OCI-LY3 (cell line): ENCODE measurements at regions not wholly inside any gene's neighbourhood (a gene's known extent, or its start where the extent isn't known, plus 50 kb on each side); places are given as distances from the start of the nearest gene placed in this dataset.

Experiments used
- EZH2phosphoT487 ChIP-seq: fragments of 200-600 bp; shearing (Covaris generic); IDR thresholded peaks from 2 replicates; pipeline ENCODE4 v1.6.1; 2018; ENCODE audit warnings: antibody characterized with exemption, mixed run types, low read depth
- TF ChIP-seq, protein P1 (sequence below): fragments of 200-600, 300-600 bp; sonication (generic); IDR thresholded peaks from 2 replicates; pipeline ENCODE4 v1.5.1; 2014; ENCODE audit warnings: antibody characterized with exemption, low read length, low read depth

DNA sequence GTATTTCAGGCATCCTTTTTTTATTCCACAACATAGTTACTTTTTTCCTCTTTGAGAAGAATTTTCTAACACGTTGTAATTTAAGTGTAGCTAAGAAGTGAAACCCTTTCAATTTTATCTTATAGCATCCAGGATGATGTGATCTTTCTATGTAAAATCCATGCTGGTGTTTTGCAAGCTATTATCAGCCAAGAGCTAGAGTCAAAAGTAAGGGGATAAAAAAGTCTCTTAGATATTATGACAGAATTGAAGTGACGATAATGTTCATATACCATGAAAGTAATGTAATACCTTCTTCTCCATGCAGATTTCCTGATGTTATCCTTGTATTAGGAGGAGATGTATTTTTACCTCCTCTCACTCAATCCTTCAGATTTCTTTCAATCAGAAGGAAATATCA is 64.2 kb upstream of the MBL2 start:
- TF ChIP-seq, protein P1, sequence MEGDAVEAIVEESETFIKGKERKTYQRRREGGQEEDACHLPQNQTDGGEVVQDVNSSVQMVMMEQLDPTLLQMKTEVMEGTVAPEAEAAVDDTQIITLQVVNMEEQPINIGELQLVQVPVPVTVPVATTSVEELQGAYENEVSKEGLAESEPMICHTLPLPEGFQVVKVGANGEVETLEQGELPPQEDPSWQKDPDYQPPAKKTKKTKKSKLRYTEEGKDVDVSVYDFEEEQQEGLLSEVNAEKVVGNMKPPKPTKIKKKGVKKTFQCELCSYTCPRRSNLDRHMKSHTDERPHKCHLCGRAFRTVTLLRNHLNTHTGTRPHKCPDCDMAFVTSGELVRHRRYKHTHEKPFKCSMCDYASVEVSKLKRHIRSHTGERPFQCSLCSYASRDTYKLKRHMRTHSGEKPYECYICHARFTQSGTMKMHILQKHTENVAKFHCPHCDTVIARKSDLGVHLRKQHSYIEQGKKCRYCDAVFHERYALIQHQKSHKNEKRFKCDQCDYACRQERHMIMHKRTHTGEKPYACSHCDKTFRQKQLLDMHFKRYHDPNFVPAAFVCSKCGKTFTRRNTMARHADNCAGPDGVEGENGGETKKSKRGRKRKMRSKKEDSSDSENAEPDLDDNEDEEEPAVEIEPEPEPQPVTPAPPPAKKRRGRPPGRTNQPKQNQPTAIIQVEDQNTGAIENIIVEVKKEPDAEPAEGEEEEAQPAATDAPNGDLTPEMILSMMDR = no peak
- no peak for TF ChIP-seq EZH2phosphoT487
